ENCODE measurements at regions not wholly inside any gene's neighbourhood (a gene's known extent, or its start where the extent isn't known, plus 50 kb on each side); places are given as distances from the start of the nearest gene placed in this dataset.

DNA sequence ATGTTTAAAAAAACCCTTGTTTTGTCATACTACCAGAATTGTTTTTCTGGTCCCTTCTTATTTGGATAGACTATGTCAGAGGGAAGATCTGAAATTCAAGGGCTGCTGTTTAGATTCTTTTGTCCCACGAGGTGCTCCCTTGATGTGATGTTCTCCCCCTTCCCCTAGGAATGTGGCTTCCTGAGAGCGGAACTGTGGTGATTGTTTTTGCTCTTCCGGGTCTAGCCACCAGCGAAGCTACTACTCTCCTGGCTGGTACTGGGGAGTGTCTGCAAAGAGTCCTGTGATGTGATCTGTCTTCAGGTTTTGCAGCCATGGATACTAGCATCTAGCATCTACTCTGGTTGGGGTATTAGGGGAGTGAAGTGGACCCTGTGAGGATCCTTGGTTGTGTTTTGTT lies 271.1 kb downstream of the DCAF12L2 start:
- TF ChIP-seq, protein P1, sequence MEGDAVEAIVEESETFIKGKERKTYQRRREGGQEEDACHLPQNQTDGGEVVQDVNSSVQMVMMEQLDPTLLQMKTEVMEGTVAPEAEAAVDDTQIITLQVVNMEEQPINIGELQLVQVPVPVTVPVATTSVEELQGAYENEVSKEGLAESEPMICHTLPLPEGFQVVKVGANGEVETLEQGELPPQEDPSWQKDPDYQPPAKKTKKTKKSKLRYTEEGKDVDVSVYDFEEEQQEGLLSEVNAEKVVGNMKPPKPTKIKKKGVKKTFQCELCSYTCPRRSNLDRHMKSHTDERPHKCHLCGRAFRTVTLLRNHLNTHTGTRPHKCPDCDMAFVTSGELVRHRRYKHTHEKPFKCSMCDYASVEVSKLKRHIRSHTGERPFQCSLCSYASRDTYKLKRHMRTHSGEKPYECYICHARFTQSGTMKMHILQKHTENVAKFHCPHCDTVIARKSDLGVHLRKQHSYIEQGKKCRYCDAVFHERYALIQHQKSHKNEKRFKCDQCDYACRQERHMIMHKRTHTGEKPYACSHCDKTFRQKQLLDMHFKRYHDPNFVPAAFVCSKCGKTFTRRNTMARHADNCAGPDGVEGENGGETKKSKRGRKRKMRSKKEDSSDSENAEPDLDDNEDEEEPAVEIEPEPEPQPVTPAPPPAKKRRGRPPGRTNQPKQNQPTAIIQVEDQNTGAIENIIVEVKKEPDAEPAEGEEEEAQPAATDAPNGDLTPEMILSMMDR (IDR thresholded peaks at IDR 0.05), result no peak
- TF ChIP-seq POLR2A (IDR thresholded peaks at IDR 0.05) (no peak), POLR2AphosphoS5 (IDR thresholded peaks at IDR 0.05) (no peak)
